ENCODE measurements at regions not wholly inside any gene's neighbourhood (a gene's known extent, or its start where the extent isn't known, plus 50 kb on each side); places are given as distances from the start of the nearest gene placed in this dataset.

DNA sequence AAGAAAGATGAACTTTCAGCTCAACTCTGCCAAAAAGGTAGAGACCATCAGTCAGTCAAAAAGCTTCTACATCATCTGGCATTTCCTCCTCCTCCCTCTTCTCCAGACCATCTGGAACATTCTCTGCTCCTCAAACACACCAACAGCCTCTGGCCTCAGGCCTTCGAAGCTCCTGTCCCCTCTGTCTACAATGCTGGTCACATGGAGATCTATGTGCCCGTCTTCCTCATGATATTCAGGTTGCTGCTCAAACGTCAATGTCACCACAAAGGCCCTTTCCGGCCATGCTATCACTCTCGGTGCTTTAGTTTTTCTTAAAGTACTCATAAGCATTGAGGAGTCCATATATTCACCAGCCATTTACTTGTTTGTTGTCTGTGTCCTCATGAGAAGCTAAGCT is 146.2 kb downstream of the SPATA19 start:
- H2AFZ ChIP-seq (ENCODE audit: low read depth, low read length): no peak overlapping the region
- TF ChIP-seq, protein P1, sequence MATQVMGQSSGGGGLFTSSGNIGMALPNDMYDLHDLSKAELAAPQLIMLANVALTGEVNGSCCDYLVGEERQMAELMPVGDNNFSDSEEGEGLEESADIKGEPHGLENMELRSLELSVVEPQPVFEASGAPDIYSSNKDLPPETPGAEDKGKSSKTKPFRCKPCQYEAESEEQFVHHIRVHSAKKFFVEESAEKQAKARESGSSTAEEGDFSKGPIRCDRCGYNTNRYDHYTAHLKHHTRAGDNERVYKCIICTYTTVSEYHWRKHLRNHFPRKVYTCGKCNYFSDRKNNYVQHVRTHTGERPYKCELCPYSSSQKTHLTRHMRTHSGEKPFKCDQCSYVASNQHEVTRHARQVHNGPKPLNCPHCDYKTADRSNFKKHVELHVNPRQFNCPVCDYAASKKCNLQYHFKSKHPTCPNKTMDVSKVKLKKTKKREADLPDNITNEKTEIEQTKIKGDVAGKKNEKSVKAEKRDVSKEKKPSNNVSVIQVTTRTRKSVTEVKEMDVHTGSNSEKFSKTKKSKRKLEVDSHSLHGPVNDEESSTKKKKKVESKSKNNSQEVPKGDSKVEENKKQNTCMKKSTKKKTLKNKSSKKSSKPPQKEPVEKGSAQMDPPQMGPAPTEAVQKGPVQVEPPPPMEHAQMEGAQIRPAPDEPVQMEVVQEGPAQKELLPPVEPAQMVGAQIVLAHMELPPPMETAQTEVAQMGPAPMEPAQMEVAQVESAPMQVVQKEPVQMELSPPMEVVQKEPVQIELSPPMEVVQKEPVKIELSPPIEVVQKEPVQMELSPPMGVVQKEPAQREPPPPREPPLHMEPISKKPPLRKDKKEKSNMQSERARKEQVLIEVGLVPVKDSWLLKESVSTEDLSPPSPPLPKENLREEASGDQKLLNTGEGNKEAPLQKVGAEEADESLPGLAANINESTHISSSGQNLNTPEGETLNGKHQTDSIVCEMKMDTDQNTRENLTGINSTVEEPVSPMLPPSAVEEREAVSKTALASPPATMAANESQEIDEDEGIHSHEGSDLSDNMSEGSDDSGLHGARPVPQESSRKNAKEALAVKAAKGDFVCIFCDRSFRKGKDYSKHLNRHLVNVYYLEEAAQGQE (IDR thresholded peaks at IDR 0.05; ENCODE audit: borderline replicate concordance): no peak
- TF ChIP-seq EP300 (conservative IDR thresholded peaks at IDR 0.05; ENCODE audit: poor library complexity, severe bottlenecking) (no peak), EZH2 (IDR thresholded peaks at IDR 0.05; ENCODE audit: borderline replicate concordance, insufficient read depth, low read length, poor library complexity, severe bottlenecking) (no peak), POLR2AphosphoS5 (IDR thresholded peaks at IDR 0.05) (no peak), TAF1 (IDR thresholded peaks at IDR 0.05; ENCODE audit: low read depth) (no peak), MXI1 (conservative IDR thresholded peaks at IDR 0.05; ENCODE audit: poor library complexity, severe bottlenecking) (no peak), RAD21 (conservative IDR thresholded peaks at IDR 0.05) (no peak), SMC3 (conservative IDR thresholded peaks at IDR 0.05; ENCODE audit: poor library complexity) (no peak)
- TF ChIP-seq, protein P2, sequence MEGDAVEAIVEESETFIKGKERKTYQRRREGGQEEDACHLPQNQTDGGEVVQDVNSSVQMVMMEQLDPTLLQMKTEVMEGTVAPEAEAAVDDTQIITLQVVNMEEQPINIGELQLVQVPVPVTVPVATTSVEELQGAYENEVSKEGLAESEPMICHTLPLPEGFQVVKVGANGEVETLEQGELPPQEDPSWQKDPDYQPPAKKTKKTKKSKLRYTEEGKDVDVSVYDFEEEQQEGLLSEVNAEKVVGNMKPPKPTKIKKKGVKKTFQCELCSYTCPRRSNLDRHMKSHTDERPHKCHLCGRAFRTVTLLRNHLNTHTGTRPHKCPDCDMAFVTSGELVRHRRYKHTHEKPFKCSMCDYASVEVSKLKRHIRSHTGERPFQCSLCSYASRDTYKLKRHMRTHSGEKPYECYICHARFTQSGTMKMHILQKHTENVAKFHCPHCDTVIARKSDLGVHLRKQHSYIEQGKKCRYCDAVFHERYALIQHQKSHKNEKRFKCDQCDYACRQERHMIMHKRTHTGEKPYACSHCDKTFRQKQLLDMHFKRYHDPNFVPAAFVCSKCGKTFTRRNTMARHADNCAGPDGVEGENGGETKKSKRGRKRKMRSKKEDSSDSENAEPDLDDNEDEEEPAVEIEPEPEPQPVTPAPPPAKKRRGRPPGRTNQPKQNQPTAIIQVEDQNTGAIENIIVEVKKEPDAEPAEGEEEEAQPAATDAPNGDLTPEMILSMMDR (IDR thresholded peaks at IDR 0.05; ENCODE audit: poor library complexity, severe bottlenecking): no peak

DNA sequence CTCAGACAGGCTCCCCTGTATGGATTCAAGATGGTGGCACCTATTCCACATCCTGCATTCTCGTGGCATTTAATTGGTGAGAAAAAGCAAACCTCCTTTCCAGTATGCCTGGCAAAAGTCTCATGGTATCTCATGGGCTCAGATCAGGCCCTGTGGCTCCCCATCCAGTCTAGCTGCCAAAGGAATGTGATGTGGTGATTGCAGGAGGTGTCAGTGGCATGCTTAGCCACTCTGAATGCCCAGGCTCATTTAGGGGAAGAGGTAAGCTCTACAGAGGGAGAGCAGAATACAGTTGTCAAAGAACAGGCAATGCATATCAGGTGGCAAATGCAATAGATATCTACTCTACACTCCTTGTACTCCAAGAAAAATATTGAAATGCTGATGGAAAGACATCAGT is 146.7 kb downstream of the SPATA19 start:
- no peaks in the 10 kb centered on the region for H3F3A ChIP-seq (ENCODE audit: insufficient read depth, low read length, poor library complexity, severe bottlenecking)
- no peak overlapping the region for H3K4me3 ChIP-seq (ENCODE audit: low read length)
- H3K79me2 ChIP-seq (replicated peaks; ENCODE audit: insufficient read depth, low read length): no peaks in the 10 kb centered on the region

More for the DNA sequence above, 146.2 kb downstream of the SPATA19 start:
- no peak overlapping the region for H3K9ac ChIP-seq (ENCODE audit: low read length)
- no peaks in the 10 kb centered on the region for H3K79me2 ChIP-seq (replicated peaks; ENCODE audit: insufficient read depth, low read length)
- no peaks in the 10 kb centered on the region for H3K9me2 ChIP-seq (ENCODE audit: insufficient read depth, low read length)
- no peaks in the 10 kb centered on the region for H3F3A ChIP-seq (ENCODE audit: insufficient read depth, low read length, poor library complexity, severe bottlenecking)
- no peaks in the 10 kb centered on the region for H4K20me1 ChIP-seq (ENCODE audit: insufficient read depth)
- no peak overlapping the region for H3K27ac ChIP-seq (ENCODE audit: low read length)
- no peaks in the 10 kb centered on the region for H3K27me3 ChIP-seq (ENCODE audit: insufficient read depth, low read depth, low read length)
- H3K4me3 ChIP-seq (ENCODE audit: low read length): no peak overlapping the region
- H3K4me2 ChIP-seq (ENCODE audit: low read length): no peak overlapping the region
- no peaks in the 10 kb centered on the region for H3K9me3 ChIP-seq (ENCODE audit: low read length)
- H3K36me3 ChIP-seq (ENCODE audit: insufficient read depth, low read length): no peaks in the 10 kb centered on the region

More for the DNA sequence above, 146.7 kb downstream of the SPATA19 start:
- Histone ChIP-seq H3K9me2 (ENCODE audit: insufficient read depth, low read length) (no peaks in the 10 kb centered on the region), H3K36me3 (ENCODE audit: insufficient read depth, low read length) (no peaks in the 10 kb centered on the region), H2AFZ (ENCODE audit: low read depth, low read length) (no peak overlapping the region), H3K9me3 (ENCODE audit: low read length) (no peaks in the 10 kb centered on the region), H3K27me3 (ENCODE audit: insufficient read depth, low read depth, low read length) (no peaks in the 10 kb centered on the region), H3K27ac (ENCODE audit: low read length) (no peak overlapping the region), H3K9ac (ENCODE audit: low read length) (no peak overlapping the region), H3K4me2 (ENCODE audit: low read length) (no peak overlapping the region), H4K20me1 (ENCODE audit: insufficient read depth) (no peaks in the 10 kb centered on the region)
- TF ChIP-seq POLR2AphosphoS5 (IDR thresholded peaks at IDR 0.05) (no peak), EP300 (conservative IDR thresholded peaks at IDR 0.05; ENCODE audit: poor library complexity, severe bottlenecking) (no peak), TAF1 (IDR thresholded peaks at IDR 0.05; ENCODE audit: low read depth) (no peak)
- TF ChIP-seq, protein P1 (IDR thresholded peaks at IDR 0.05; ENCODE audit: borderline replicate concordance): no peak

Measured in neural cell (in vitro differentiated cells).